ENCODE measurements at regions not wholly inside any gene's neighbourhood (a gene's known extent, or its start where the extent isn't known, plus 50 kb on each side); places are given as distances from the start of the nearest gene placed in this dataset.

GRCh38 chr6:23656255-23657194, 469.5 kb upstream of the NRSN1 start:
- no peaks in the 10 kb centered on the region for H3K27me3 ChIP-seq (replicated peaks in 1 of 7)
- 83 to 89% (median 87%) methylated on average over 14 of the region's 14 CpGs for WGBS, 5 donors
- no peak overlapping the region for H3K4me3 ChIP-seq
- TF ChIP-seq, protein P1, sequence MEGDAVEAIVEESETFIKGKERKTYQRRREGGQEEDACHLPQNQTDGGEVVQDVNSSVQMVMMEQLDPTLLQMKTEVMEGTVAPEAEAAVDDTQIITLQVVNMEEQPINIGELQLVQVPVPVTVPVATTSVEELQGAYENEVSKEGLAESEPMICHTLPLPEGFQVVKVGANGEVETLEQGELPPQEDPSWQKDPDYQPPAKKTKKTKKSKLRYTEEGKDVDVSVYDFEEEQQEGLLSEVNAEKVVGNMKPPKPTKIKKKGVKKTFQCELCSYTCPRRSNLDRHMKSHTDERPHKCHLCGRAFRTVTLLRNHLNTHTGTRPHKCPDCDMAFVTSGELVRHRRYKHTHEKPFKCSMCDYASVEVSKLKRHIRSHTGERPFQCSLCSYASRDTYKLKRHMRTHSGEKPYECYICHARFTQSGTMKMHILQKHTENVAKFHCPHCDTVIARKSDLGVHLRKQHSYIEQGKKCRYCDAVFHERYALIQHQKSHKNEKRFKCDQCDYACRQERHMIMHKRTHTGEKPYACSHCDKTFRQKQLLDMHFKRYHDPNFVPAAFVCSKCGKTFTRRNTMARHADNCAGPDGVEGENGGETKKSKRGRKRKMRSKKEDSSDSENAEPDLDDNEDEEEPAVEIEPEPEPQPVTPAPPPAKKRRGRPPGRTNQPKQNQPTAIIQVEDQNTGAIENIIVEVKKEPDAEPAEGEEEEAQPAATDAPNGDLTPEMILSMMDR (IDR thresholded peaks at IDR 0.05 in 8 of 11, conservative IDR thresholded peaks at IDR 0.05 in 3 of 11) = no peak
- TF ChIP-seq POLR2A (IDR thresholded peaks at IDR 0.05) (no peak), POLR2AphosphoS5 (IDR thresholded peaks at IDR 0.05) (no peak)
- no peaks in the 10 kb centered on the region for H3K36me3 ChIP-seq
- no peaks in the 10 kb centered on the region for H3K4me1 ChIP-seq
- no peak overlapping the region for H3K27ac ChIP-seq
- DNase-seq = no peak
- no peaks in the 10 kb centered on the region for H3K9me3 ChIP-seq
- intact Hi-C loops (cut with DNase I; ENCODE audit: low total_unique reads) = no loop called here

DNA sequence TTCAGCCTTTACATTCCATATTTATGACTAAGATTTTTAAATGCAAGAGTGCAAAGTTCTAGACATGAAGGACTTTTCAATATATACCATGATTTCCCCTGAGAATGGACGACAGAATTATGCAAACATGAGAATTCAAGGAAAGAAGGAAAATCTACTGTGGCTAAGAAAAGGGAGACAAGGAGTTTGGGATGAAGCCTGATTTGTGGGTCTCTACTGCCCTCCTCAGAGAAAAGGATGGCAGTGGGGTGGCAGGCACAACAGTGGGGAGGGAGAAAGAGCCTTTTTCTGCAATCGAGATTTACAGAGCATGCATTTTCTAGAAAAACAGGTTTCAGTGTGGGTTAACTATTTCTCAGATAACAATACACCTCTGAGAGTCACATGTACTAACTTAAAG, 466.9 kb upstream of the NRSN1 start:
- Histone ChIP-seq H3K4me3 (no peak overlapping the region), H3K9me3 (no peaks in the 10 kb centered on the region), H3K4me1 (no peaks in the 10 kb centered on the region), H3K27me3 (replicated peaks in 1 of 7) (no peaks in the 10 kb centered on the region), H3K27ac (no peak overlapping the region), H3K36me3 (no peaks in the 10 kb centered on the region)
- intact Hi-C loops (cut with DNase I; ENCODE audit: low total_unique reads) = no loop called here
- TF ChIP-seq, protein P1 (IDR thresholded peaks at IDR 0.05 in 8 of 11, conservative IDR thresholded peaks at IDR 0.05 in 3 of 11) = peak in 5 of 11 experiments; percentile 11 to 50 (median 41)
- no peak for TF ChIP-seq POLR2A (IDR thresholded peaks at IDR 0.05)
- no peak for DNase-seq
- WGBS, 5 donors = 34 to 55% (median 40%) methylated on average over 2 of the region's 2 CpGs

GRCh38 chr6:23661549-23661948, 464.5 kb upstream of the NRSN1 start:
- no peak for DNase-seq
- TF ChIP-seq POLR2A (IDR thresholded peaks at IDR 0.05) (no peak), POLR2AphosphoS5 (IDR thresholded peaks at IDR 0.05) (no peak)
- TF ChIP-seq, protein P1 (IDR thresholded peaks at IDR 0.05 in 8 of 11, conservative IDR thresholded peaks at IDR 0.05 in 3 of 11) = no peak
- Histone ChIP-seq H3K27me3 (replicated peaks in 1 of 7) (no peaks in the 10 kb centered on the region), H3K4me1 (no peaks in the 10 kb centered on the region), H3K9me3 (peaks cover 0 to 11% (median 5%) of the 10 kb centered on the region in 8 donors), H3K4me3 (no peak overlapping the region), H3K27ac (no peak overlapping the region), H3K36me3 (no peaks in the 10 kb centered on the region)
- intact Hi-C loops (cut with DNase I; ENCODE audit: low total_unique reads) = no loop called here
- whole genome bisulfite sequencing, 5 donors = 78 to 91% (median 88%) methylated on average over 4 of the region's 4 CpGs

DNA sequence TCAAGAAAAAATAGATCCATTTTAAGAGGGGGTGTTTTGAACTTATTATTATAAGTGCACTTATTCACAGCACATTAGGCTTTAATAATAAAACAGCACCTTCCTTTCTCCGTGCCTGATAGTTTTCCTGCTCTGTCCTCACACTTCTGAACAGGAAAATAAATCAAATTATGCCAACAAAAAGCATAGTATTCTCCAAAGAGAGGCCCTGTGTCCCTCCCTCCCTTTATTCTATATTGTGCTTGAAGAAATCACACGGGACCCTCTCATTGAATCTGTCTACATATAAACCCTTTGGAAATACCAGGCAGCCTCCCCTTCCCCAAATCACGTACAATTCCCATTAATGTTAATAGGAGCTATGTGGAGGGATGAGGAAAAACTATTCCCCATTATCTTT, 462.9 kb upstream of the NRSN1 start:
- no peaks in the 10 kb centered on the region for H3K4me1 ChIP-seq
- WGBS, 5 donors = 60 to 73% (median 69%) methylated on average over 3 of the region's 3 CpGs
- H3K27me3 ChIP-seq (replicated peaks in 1 of 7) = no peaks in the 10 kb centered on the region
- no peak overlapping the region for H3K4me3 ChIP-seq
- H3K9me3 ChIP-seq = peaks cover 0 to 23% (median 18%) of the 10 kb centered on the region in 8 donors
- no peak overlapping the region for H3K27ac ChIP-seq
- DNase-seq = no peak
- intact Hi-C loops (cut with DNase I; ENCODE audit: low total_unique reads) = no loop called here
- no peaks in the 10 kb centered on the region for H3K36me3 ChIP-seq
- TF ChIP-seq POLR2AphosphoS5 (IDR thresholded peaks at IDR 0.05) (no peak), POLR2A (IDR thresholded peaks at IDR 0.05) (no peak)
- TF ChIP-seq, protein P1 (IDR thresholded peaks at IDR 0.05 in 8 of 11, conservative IDR thresholded peaks at IDR 0.05 in 3 of 11) = no peak
